ENCODE measurements at regions not wholly inside any gene's neighbourhood (a gene's known extent, or its start where the extent isn't known, plus 50 kb on each side); places are given as distances from the start of the nearest gene placed in this dataset.

- ChIA-PET CTCF (no interaction called here), POLR2A (no interaction called here)
Measured at GRCh38 chr20:10864076-10864672, 190.4 kb upstream of the JAG1 start.

GRCh38 chr20:10868299-10868698, 194.5 kb upstream of the JAG1 start:
- H3K79me2 ChIP-seq (ENCODE audit: insufficient read depth), result no peaks in the 10 kb centered on the region
- no peak overlapping the region for H2AFZ ChIP-seq (ENCODE audit: low read depth)
- peaks cover 0 to 6% of the 10 kb centered on the region in 2 experiments; a peak in 2 of 4 replicates for H3K4me1 ChIP-seq (ENCODE audit: control insufficient read depth in 1 of 2, insufficient read depth in 2 of 2, low read depth in 1 of 2, low read length in 1 of 2)
- no peak overlapping the region for H3K9ac ChIP-seq
- POLR2A ChIA-PET, result no interaction called here
- H4K20me1 ChIP-seq (ENCODE audit: insufficient read depth), result no peaks in the 10 kb centered on the region
- H3K27ac ChIP-seq (ENCODE audit: low read depth in 2 of 2, low read length in 1 of 2), result no peak overlapping the region
- no peak overlapping the region for H3K4me2 ChIP-seq
- 83% methylated on average over 3 of the region's 3 CpGs for WGBS (ENCODE audit: low lambda C conversion rate)
- no peaks in the 10 kb centered on the region for H3K9me2 ChIP-seq
- CTCF ChIA-PET, result no interaction called here
- no peak overlapping the region for H3K4me3 ChIP-seq (ENCODE audit: low read depth in 2 of 2, low read length in 1 of 2)
- DNase-seq, result no peak
- no peaks in the 10 kb centered on the region for H3K9me3 ChIP-seq
- H3K27me3 ChIP-seq (ENCODE audit: insufficient read depth), result no peaks in the 10 kb centered on the region
- no peaks in the 10 kb centered on the region for H3K36me3 ChIP-seq (replicated peaks in 1 of 2; ENCODE audit: control insufficient read depth in 1 of 2, insufficient read depth in 2 of 2, low read length in 1 of 2)
- peaks cover 7% of the 10 kb centered on the region for H3F3A ChIP-seq (replicated peaks; ENCODE audit: insufficient read depth)
- TF ChIP-seq GABPA (IDR thresholded peaks at IDR 0.05; ENCODE audit: low read depth) (no peak), POLR2AphosphoS5 (IDR thresholded peaks at IDR 0.05; ENCODE audit: low read depth, low read length) (no peak), NFIC (IDR thresholded peaks at IDR 0.05; ENCODE audit: borderline replicate concordance) (no peak), RXRA (IDR thresholded peaks at IDR 0.05; ENCODE audit: borderline replicate concordance, low read depth) (no peak), ZBTB33 (IDR thresholded peaks at IDR 0.05; ENCODE audit: borderline replicate concordance, low read depth) (no peak), SMC3 (IDR thresholded peaks at IDR 0.05; ENCODE audit: low read depth, low read length) (no peak), FOXJ3 (CRISPR knock-in tag; IDR thresholded peaks at IDR 0.05) (no peak), TCF12 (IDR thresholded peaks at IDR 0.05) (no peak), USF2 (IDR thresholded peaks at IDR 0.05; ENCODE audit: borderline replicate concordance, low read depth, low read length) (no peak), EZH2phosphoT487 (IDR thresholded peaks at IDR 0.05; ENCODE audit: borderline replicate concordance, low read depth) (no peak), YY1 (IDR thresholded peaks at IDR 0.05; ENCODE audit: low read depth) (no peak)

More at GRCh38 chr20:10864076-10864672, 190.4 kb upstream of the JAG1 start:
- Histone ChIP-seq H3K9me2 (no peaks in the 10 kb centered on the region), H4K20me1 (ENCODE audit: insufficient read depth) (no peaks in the 10 kb centered on the region), H3K9me3 (no peaks in the 10 kb centered on the region), H3K4me2 (peak overlapping the region; percentile 65), H3K79me2 (ENCODE audit: insufficient read depth) (no peaks in the 10 kb centered on the region), H3K27me3 (ENCODE audit: insufficient read depth) (no peaks in the 10 kb centered on the region), H3F3A (replicated peaks; ENCODE audit: insufficient read depth) (peaks cover 19% of the 10 kb centered on the region), H3K4me3 (ENCODE audit: low read depth in 2 of 2, low read length in 1 of 2) (no peak overlapping the region; a peak in 1 of 4 replicates), H3K4me1 (ENCODE audit: control insufficient read depth in 1 of 2, insufficient read depth in 2 of 2, low read depth in 1 of 2, low read length in 1 of 2) (peaks cover 0 to 9% of the 10 kb centered on the region in 2 experiments), H3K9ac (peak overlapping the region; percentile 0; the same call in 1 of the 2 replicates), H3K36me3 (replicated peaks in 1 of 2; ENCODE audit: control insufficient read depth in 1 of 2, insufficient read depth in 2 of 2, low read length in 1 of 2) (no peaks in the 10 kb centered on the region), H2AFZ (ENCODE audit: low read depth) (peak overlapping the region; percentile 73), H3K27ac (ENCODE audit: low read depth in 2 of 2, low read length in 1 of 2) (peak overlapping the region; percentile 71 to 72; a peak in 3 of 4 replicates)
- no peak for DNase-seq
- no peak for TF ChIP-seq FOXJ3 (CRISPR knock-in tag; IDR thresholded peaks at IDR 0.05)
- TF ChIP-seq IRF3 (IDR thresholded peaks at IDR 0.05; ENCODE audit: low read depth, low read length), result no peak
- TF ChIP-seq EP300 (IDR thresholded peaks at IDR 0.05; ENCODE audit: borderline replicate concordance in 1 of 2, low read depth in 1 of 2, low read length in 1 of 2), result no peak
- no peak for TF ChIP-seq SIN3A (IDR thresholded peaks at IDR 0.05; ENCODE audit: borderline replicate concordance, low read depth, low read length)
- no peak for TF ChIP-seq MAX (IDR thresholded peaks at IDR 0.05; ENCODE audit: low read depth)
- no peak for TF ChIP-seq USF1 (IDR thresholded peaks at IDR 0.05; ENCODE audit: borderline replicate concordance, low read depth)
- TF ChIP-seq NFIC (IDR thresholded peaks at IDR 0.05; ENCODE audit: borderline replicate concordance), result no peak
- WGBS (ENCODE audit: low lambda C conversion rate), result 44% methylated on average over 7 of the region's 8 CpGs
